K562 (cell line): ENCODE measurements at regions not wholly inside any gene's neighbourhood (a gene's known extent, or its start where the extent isn't known, plus 50 kb on each side); places are given as distances from the start of the nearest gene placed in this dataset.
"Not testable (repeated sequence)": the region's sequence is repeated elsewhere in the genome, so short reads cannot be mapped to it uniquely, and the experiment has no call there.

ENCODE experiments used
- L3MBTL2 ChIP-seq: fragments of 450-650 bp; IDR thresholded peaks from 2 replicates; pipeline ENCODE4 v1.6.1; 2016; ENCODE audit warnings: mild to moderate bottlenecking, moderate library complexity
- MTA3 ChIP-seq: fragments of 450-650 bp; formaldehyde crosslinking; IDR thresholded peaks from 2 replicates; pipeline ENCODE4 v1.6.1; 2017; ENCODE audit warnings: mild to moderate bottlenecking, borderline replicate concordance
- POLR2A ChIP-seq: fragments of 450-650 bp; conservative IDR thresholded peaks from 2 replicates; pipeline ENCODE4 v1.6.1; 2016
- SOX6 ChIP-seq: fragments of 450-650 bp; IDR thresholded peaks from 2 replicates; pipeline ENCODE4 v1.6.1; 2014; ENCODE audit warnings: mild to moderate bottlenecking
- TF ChIP-seq, protein P1 (sequence below), 2 experiments: IDR thresholded peaks in 1 of 2; conservative IDR thresholded peaks in 1 of 2; 2 replicates each; pipeline ENCODE4 v1.6.1; 2016; ENCODE audit warnings: low read depth in 2 of 2, mild to moderate bottlenecking in 1 of 2, missing compliant biosample characterization in 1 of 2, missing genetic modification characterization in 1 of 2, moderate library complexity in 1 of 2
- TF ChIP-seq, protein P2 (sequence below): fragments of 450-650 bp; IDR thresholded peaks from 2 replicates; pipeline ENCODE4 v1.6.1; 2016

DNA sequence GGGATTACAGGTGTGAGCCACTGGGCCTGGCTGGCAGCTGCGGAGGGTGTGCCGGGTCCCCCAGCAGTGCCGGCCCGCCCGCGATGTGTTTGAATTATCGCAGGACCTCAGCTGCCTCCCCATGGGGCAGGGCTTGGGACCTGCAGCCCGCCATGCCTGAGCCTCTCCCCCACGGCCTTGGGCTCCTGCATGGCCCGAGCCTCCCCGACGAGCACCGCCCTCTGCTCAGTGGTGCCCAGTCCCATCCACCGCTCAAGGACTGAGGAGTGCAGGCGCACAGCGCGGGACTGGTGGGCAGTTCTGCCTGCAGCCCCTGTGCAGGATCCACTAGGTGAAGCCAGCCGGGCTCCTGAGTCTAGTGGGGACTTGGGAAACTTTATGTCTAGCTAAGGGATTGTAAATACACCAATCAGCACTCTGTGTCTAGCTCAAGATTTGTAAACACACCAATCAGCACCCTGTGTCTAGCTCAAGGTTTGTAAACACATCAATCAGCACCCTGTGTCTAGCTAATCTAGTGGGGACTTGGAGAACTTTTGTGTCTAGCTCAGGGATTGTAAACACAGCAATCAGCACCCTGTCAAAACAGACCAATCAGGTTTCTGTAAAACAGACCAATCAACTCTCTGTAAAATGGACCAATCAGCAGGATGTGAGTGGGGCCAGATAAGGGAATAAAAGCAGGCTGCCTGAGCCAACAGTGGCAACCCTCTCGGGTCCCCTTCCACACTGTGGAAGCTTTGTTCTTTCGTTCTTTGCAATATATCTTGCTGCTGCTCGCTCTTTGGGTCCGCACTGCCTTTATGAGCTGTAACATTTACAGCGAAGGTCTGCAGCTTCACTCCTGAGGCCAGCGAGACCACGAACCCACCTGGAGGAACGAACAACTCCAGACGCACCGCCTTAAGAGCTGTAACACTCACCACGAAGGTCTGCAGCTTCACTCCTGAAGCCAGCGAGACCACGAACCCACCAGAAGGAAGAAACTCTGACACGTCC lies 287.8 kb downstream of the ALG10 start (continued):
- TF ChIP-seq, protein P1, sequence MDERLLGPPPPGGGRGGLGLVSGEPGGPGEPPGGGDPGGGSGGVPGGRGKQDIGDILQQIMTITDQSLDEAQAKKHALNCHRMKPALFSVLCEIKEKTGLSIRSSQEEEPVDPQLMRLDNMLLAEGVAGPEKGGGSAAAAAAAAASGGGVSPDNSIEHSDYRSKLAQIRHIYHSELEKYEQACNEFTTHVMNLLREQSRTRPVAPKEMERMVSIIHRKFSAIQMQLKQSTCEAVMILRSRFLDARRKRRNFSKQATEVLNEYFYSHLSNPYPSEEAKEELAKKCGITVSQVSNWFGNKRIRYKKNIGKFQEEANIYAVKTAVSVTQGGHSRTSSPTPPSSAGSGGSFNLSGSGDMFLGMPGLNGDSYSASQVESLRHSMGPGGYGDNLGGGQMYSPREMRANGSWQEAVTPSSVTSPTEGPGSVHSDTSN (CRISPR knock-in tag; IDR thresholded peaks at IDR 0.05; ENCODE audit: low read depth), result not testable (repeated sequence)
- TF ChIP-seq, protein P1 (tag; conservative IDR thresholded peaks at IDR 0.05; ENCODE audit: low read depth), result peak; percentile 88
- TF ChIP-seq L3MBTL2 (peak; percentile 59), MTA3 (peak; percentile 72; the same call in 1 of the 2 replicates), POLR2A (0 out of 2 replicates have a peak, but pooled peaks have one; percentile 31), SOX6 (peak; percentile 70)
- TF ChIP-seq, protein P2, sequence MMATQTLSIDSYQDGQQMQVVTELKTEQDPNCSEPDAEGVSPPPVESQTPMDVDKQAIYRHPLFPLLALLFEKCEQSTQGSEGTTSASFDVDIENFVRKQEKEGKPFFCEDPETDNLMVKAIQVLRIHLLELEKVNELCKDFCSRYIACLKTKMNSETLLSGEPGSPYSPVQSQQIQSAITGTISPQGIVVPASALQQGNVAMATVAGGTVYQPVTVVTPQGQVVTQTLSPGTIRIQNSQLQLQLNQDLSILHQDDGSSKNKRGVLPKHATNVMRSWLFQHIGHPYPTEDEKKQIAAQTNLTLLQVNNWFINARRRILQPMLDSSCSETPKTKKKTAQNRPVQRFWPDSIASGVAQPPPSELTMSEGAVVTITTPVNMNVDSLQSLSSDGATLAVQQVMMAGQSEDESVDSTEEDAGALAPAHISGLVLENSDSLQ, result peak; percentile 80
